ENCODE measurements at regions not wholly inside any gene's neighbourhood (a gene's known extent, or its start where the extent isn't known, plus 50 kb on each side); places are given as distances from the start of the nearest gene placed in this dataset.

DNA sequence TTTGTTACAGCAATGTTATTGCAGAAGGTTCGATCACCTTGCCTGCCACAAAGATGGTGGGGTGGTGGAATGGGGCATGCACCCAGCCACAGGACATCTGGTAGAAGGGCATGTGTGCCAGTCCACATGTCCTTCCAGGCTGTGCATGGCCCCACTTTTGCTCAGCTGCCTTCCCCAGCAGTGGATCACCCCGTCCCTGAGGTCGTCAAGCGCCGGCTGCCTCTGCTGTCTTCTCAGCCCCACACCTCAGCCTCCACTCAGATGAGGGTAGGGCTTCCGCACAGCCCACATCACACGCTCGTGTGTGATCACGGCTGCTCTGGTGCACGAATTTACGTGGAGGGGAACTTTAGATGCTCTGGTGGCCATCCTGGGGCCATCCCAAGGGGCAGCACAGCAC lies 109.5 kb upstream of the PMEPA1 start:
- TF ChIP-seq, protein P1, sequence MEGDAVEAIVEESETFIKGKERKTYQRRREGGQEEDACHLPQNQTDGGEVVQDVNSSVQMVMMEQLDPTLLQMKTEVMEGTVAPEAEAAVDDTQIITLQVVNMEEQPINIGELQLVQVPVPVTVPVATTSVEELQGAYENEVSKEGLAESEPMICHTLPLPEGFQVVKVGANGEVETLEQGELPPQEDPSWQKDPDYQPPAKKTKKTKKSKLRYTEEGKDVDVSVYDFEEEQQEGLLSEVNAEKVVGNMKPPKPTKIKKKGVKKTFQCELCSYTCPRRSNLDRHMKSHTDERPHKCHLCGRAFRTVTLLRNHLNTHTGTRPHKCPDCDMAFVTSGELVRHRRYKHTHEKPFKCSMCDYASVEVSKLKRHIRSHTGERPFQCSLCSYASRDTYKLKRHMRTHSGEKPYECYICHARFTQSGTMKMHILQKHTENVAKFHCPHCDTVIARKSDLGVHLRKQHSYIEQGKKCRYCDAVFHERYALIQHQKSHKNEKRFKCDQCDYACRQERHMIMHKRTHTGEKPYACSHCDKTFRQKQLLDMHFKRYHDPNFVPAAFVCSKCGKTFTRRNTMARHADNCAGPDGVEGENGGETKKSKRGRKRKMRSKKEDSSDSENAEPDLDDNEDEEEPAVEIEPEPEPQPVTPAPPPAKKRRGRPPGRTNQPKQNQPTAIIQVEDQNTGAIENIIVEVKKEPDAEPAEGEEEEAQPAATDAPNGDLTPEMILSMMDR (IDR thresholded peaks at IDR 0.05) = no peak
- TF ChIP-seq POLR2A (IDR thresholded peaks at IDR 0.05) (no peak), POLR2AphosphoS5 (IDR thresholded peaks at IDR 0.05) (no peak)
